ENCODE measurements at regions not wholly inside any gene's neighbourhood (a gene's known extent, or its start where the extent isn't known, plus 50 kb on each side); places are given as distances from the start of the nearest gene placed in this dataset.

DNA sequence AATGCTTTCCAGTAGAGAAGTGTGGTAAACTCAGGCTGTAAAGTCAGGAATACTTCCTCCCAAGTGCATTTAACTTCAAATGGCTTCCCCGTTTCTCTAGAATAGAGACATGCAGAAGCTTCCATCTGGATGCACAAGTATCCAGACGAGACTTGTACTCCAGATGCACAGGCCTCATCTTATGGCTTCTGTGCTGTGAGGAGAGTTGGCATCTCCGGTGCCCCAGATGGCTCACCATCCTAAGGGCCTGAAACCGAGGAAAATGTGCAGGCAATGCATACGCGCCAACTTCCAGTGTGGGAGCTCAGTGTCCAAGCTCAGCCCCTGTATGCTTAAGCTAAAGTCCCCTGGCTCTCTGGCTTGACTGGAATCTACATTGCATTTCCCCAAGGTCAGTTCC is 184.0 kb upstream of the TBL1X start:
- DNase-seq (ENCODE audit: low spot score in 2 of 2): no peak
- H3K27ac ChIP-seq: no peak overlapping the region

GRCh38 chrX:9282325-9282724 is 182.5 kb upstream of the TBL1X start:
- Histone ChIP-seq H3K4me3 (no peak overlapping the region), H3K27ac (no peak overlapping the region), H3K36me3 (no peaks in the 10 kb centered on the region), H3K4me1 (no peaks in the 10 kb centered on the region), H3K27me3 (no peaks in the 10 kb centered on the region), H3K9me3 (no peaks in the 10 kb centered on the region)
- 63 to 75% methylated on average over 2 of the region's 2 CpGs for WGBS, 2 donors
- TF ChIP-seq EP300 (IDR thresholded peaks at IDR 0.05) (no peak), POLR2A (IDR thresholded peaks at IDR 0.05) (no peak)
- TF ChIP-seq, protein P1, sequence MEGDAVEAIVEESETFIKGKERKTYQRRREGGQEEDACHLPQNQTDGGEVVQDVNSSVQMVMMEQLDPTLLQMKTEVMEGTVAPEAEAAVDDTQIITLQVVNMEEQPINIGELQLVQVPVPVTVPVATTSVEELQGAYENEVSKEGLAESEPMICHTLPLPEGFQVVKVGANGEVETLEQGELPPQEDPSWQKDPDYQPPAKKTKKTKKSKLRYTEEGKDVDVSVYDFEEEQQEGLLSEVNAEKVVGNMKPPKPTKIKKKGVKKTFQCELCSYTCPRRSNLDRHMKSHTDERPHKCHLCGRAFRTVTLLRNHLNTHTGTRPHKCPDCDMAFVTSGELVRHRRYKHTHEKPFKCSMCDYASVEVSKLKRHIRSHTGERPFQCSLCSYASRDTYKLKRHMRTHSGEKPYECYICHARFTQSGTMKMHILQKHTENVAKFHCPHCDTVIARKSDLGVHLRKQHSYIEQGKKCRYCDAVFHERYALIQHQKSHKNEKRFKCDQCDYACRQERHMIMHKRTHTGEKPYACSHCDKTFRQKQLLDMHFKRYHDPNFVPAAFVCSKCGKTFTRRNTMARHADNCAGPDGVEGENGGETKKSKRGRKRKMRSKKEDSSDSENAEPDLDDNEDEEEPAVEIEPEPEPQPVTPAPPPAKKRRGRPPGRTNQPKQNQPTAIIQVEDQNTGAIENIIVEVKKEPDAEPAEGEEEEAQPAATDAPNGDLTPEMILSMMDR (IDR thresholded peaks at IDR 0.05): no peak
- DNase-seq (ENCODE audit: low spot score in 2 of 2): peak in 1 of 2 donors; percentile 6

More for the DNA sequence above, 184.0 kb upstream of the TBL1X start:
- no peaks in the 10 kb centered on the region for H3K9me3 ChIP-seq
- H3K27me3 ChIP-seq: no peaks in the 10 kb centered on the region
- no peak overlapping the region for H3K4me3 ChIP-seq
- WGBS, 2 donors: 83 to 100% methylated on average over 2 to 6 of the region's 6 CpGs
- H3K36me3 ChIP-seq: no peaks in the 10 kb centered on the region
- H3K4me1 ChIP-seq: no peaks in the 10 kb centered on the region
- TF ChIP-seq POLR2A (IDR thresholded peaks at IDR 0.05) (no peak), EP300 (IDR thresholded peaks at IDR 0.05) (no peak)
- TF ChIP-seq, protein P1 (IDR thresholded peaks at IDR 0.05): no peak

- TF ChIP-seq, protein P1 (IDR thresholded peaks at IDR 0.05): no peak
- TF ChIP-seq EP300 (IDR thresholded peaks at IDR 0.05): no peak
- no peak for TF ChIP-seq POLR2A (IDR thresholded peaks at IDR 0.05)
- Histone ChIP-seq H3K27me3 (no peaks in the 10 kb centered on the region), H3K4me1 (no peaks in the 10 kb centered on the region), H3K27ac (no peak overlapping the region), H3K36me3 (no peaks in the 10 kb centered on the region), H3K9me3 (no peaks in the 10 kb centered on the region), H3K4me3 (no peak overlapping the region)
- DNase-seq (ENCODE audit: low spot score in 2 of 2): no peak
- 59 to 66% methylated on average over 7 of the region's 7 CpGs for WGBS, 2 donors
Observed at GRCh38 chrX:9285342-9285771, 179.5 kb upstream of the TBL1X start.

GRCh38 chrX:9286234-9286633 is 178.6 kb upstream of the TBL1X start:
- TF ChIP-seq POLR2A (IDR thresholded peaks at IDR 0.05): no peak
- TF ChIP-seq, protein P1 (IDR thresholded peaks at IDR 0.05): no peak
- no peak for TF ChIP-seq EP300 (IDR thresholded peaks at IDR 0.05)
- 75 to 76% methylated on average over 3 of the region's 3 CpGs for WGBS, 2 donors
- DNase-seq (ENCODE audit: low spot score in 2 of 2): peak in 1 of 2 donors; percentile 6
- Histone ChIP-seq H3K36me3 (no peaks in the 10 kb centered on the region), H3K27ac (no peak overlapping the region), H3K4me3 (no peak overlapping the region), H3K4me1 (no peaks in the 10 kb centered on the region), H3K9me3 (no peaks in the 10 kb centered on the region), H3K27me3 (peaks cover 0 to 6% of the 10 kb centered on the region in 2 donors)

- no peak overlapping the region for H3K27ac ChIP-seq
- H3K9me3 ChIP-seq: no peaks in the 10 kb centered on the region
- 16 to 22% methylated on average over 14 to 22 of the region's 22 CpGs for WGBS, 2 donors
- no peak for DNase-seq (ENCODE audit: low spot score in 2 of 2)
- TF ChIP-seq EP300 (IDR thresholded peaks at IDR 0.05) (no peak), POLR2A (IDR thresholded peaks at IDR 0.05) (no peak)
- TF ChIP-seq, protein P1 (IDR thresholded peaks at IDR 0.05): no peak
- peaks cover 0 to 25% of the 10 kb centered on the region in 2 donors for H3K27me3 ChIP-seq
- H3K4me1 ChIP-seq: no peaks in the 10 kb centered on the region
- H3K4me3 ChIP-seq: peak overlapping the region in 1 of 4 donors; percentile 25
- H3K36me3 ChIP-seq: no peaks in the 10 kb centered on the region
Observed at GRCh38 chrX:9291629-9292028, 173.2 kb upstream of the TBL1X start.
